ENCODE measurements at regions not wholly inside any gene's neighbourhood (a gene's known extent, or its start where the extent isn't known, plus 50 kb on each side); places are given as distances from the start of the nearest gene placed in this dataset.
A peak's percentile ranks its signal among the peaks of the same experiment; 100 is the strongest.

- peaks cover 9% of the 10 kb centered on the region for H3K4me1 Mint-ChIP-seq
- TF ChIP-seq CTCF (conservative IDR thresholded peaks at IDR 0.05), result no peak
- H3K27me3 Mint-ChIP-seq (ENCODE audit: low read depth), result no peaks in the 10 kb centered on the region
- H3K9me3 Mint-ChIP-seq, result peaks cover 18% of the 10 kb centered on the region
- peaks cover 22% of the 10 kb centered on the region for H3K36me3 Mint-ChIP-seq (ENCODE audit: low read depth)
- H3K4me3 Mint-ChIP-seq, result no peak overlapping the region
- DNase-seq (ENCODE audit: low read depth, low spot score), result no peak
- H3K27ac Mint-ChIP-seq (ENCODE audit: unreplicated experiment), result no peak overlapping the region
Observed at GRCh38 chr6:140134224-140134623, 759.8 kb upstream of the CITED2 start.

GRCh38 chr6:140130074-140130473 lies 755.6 kb upstream of the CITED2 start:
- Mint-ChIP-seq H3K9me3 (peaks cover 24% of the 10 kb centered on the region), H3K4me1 (no peaks in the 10 kb centered on the region), H3K27me3 (ENCODE audit: low read depth) (no peaks in the 10 kb centered on the region), H3K27ac (ENCODE audit: unreplicated experiment) (no peak overlapping the region), H3K36me3 (ENCODE audit: low read depth) (peaks cover 27% of the 10 kb centered on the region), H3K4me3 (no peak overlapping the region)
- no peak for TF ChIP-seq CTCF (conservative IDR thresholded peaks at IDR 0.05)
- no peak for DNase-seq (ENCODE audit: low read depth, low spot score)

GRCh38 chr6:140124498-140124897 lies 750.0 kb upstream of the CITED2 start:
- Mint-ChIP-seq H3K4me1 (no peaks in the 10 kb centered on the region), H3K27ac (ENCODE audit: unreplicated experiment) (no peak overlapping the region), H3K27me3 (ENCODE audit: low read depth) (no peaks in the 10 kb centered on the region), H3K4me3 (no peak overlapping the region), H3K9me3 (peaks cover 15% of the 10 kb centered on the region), H3K36me3 (ENCODE audit: low read depth) (peaks cover 16% of the 10 kb centered on the region)
- no peak for DNase-seq (ENCODE audit: low read depth, low spot score)
- no peak for TF ChIP-seq CTCF (conservative IDR thresholded peaks at IDR 0.05)

GRCh38 chr6:140108167-140108566 lies 733.7 kb upstream of the CITED2 start:
- Mint-ChIP-seq H3K27me3 (ENCODE audit: low read depth) (no peaks in the 10 kb centered on the region), H3K36me3 (ENCODE audit: low read depth) (peaks cover 2% of the 10 kb centered on the region), H3K9me3 (peaks cover 6% of the 10 kb centered on the region), H3K4me1 (peaks cover 19% of the 10 kb centered on the region), H3K4me3 (no peak overlapping the region), H3K27ac (ENCODE audit: unreplicated experiment) (no peak overlapping the region)
- TF ChIP-seq CTCF (conservative IDR thresholded peaks at IDR 0.05), result no peak
- DNase-seq (ENCODE audit: low read depth, low spot score), result no peak

GRCh38 chr6:140107216-140107615 lies 732.8 kb upstream of the CITED2 start:
- no peaks in the 10 kb centered on the region for H3K27me3 Mint-ChIP-seq (ENCODE audit: low read depth)
- no peak for TF ChIP-seq CTCF (conservative IDR thresholded peaks at IDR 0.05)
- H3K36me3 Mint-ChIP-seq (ENCODE audit: low read depth), result no peaks in the 10 kb centered on the region
- no peak overlapping the region for H3K4me3 Mint-ChIP-seq
- no peak for DNase-seq (ENCODE audit: low read depth, low spot score)
- peaks cover 19% of the 10 kb centered on the region for H3K4me1 Mint-ChIP-seq
- H3K27ac Mint-ChIP-seq (ENCODE audit: unreplicated experiment), result no peak overlapping the region
- peaks cover 6% of the 10 kb centered on the region for H3K9me3 Mint-ChIP-seq

- Mint-ChIP-seq H3K4me3 (no peak overlapping the region), H3K9me3 (peaks cover 1% of the 10 kb centered on the region), H3K36me3 (ENCODE audit: low read depth) (no peaks in the 10 kb centered on the region), H3K27ac (ENCODE audit: unreplicated experiment) (peak overlapping the region; percentile 96), H3K4me1 (peaks cover 19% of the 10 kb centered on the region), H3K27me3 (ENCODE audit: low read depth) (no peaks in the 10 kb centered on the region)
- peak; percentile 17 for DNase-seq (ENCODE audit: low read depth, low spot score)
- peak; percentile 66 for TF ChIP-seq CTCF (conservative IDR thresholded peaks at IDR 0.05)
Observed at GRCh38 chr6:140105857-140106256, 731.4 kb upstream of the CITED2 start.

All from neural crest cell (in vitro differentiated cells).